Neural progenitor cell (in vitro differentiated cells): ENCODE measurements at regions not wholly inside any gene's neighbourhood (a gene's known extent, or its start where the extent isn't known, plus 50 kb on each side); places are given as distances from the start of the nearest gene placed in this dataset.

Experiments
- DNase-seq: peaks from one replicate; pipeline ENCODE4 v3.0.0-alpha.2; 2016; ENCODE audit warnings: low spot score
- H2AFZ ChIP-seq: fragments of 200-600 bp; sonication (generic); replicated peaks from 2 replicates; pipeline ENCODE4 v1.6.1; 2016; ENCODE audit warnings: antibody characterized with exemption
- H3F3A ChIP-seq: fragments of 200-600 bp; sonication (generic); 2 replicates; pipeline ENCODE4 v1.6.1; 2016; ENCODE audit warnings: antibody characterized with exemption, low read depth
- H3K27ac ChIP-seq: fragments of 200-600 bp; sonication (generic); 2 replicates; pipeline ENCODE4 v1.5.1; 2016; ENCODE audit warnings: mild to moderate bottlenecking
- H3K27me3 ChIP-seq: fragments of 200-600 bp; sonication (generic); 2 replicates; pipeline ENCODE4 v1.6.1; 2016; ENCODE audit warnings: mild to moderate bottlenecking, moderate library complexity
- H3K36me3 ChIP-seq: fragments of 200-600 bp; sonication (generic); 2 replicates; pipeline ENCODE4 v1.5.1; 2016
- H3K4me1 ChIP-seq: fragments of 200-600 bp; sonication (generic); 2 replicates; pipeline ENCODE4 v1.6.1; 2016; ENCODE audit warnings: mixed run types
- H3K4me2 ChIP-seq: fragments of 200-600 bp; sonication (generic); 2 replicates; pipeline ENCODE4 v1.6.1; 2016
- H3K4me3 ChIP-seq: fragments of 200-600 bp; sonication (generic); 2 replicates; pipeline ENCODE4 v1.5.1; 2016
- H3K79me2 ChIP-seq: fragments of 200-600 bp; sonication (generic); 2 replicates; pipeline ENCODE4 v1.6.1; 2016; ENCODE audit warnings: low read depth
- H3K9ac ChIP-seq: fragments of 200-600 bp; sonication (generic); 2 replicates; pipeline ENCODE4 v1.6.1; 2016
- H3K9me3 ChIP-seq: fragments of 200-600 bp; sonication (generic); 2 replicates; pipeline ENCODE4 v1.5.1; 2016; ENCODE audit warnings: low read depth
- H4K20me1 ChIP-seq: fragments of 200-600 bp; sonication (generic); 2 replicates; pipeline ENCODE4 v1.6.1; 2016; ENCODE audit warnings: low read depth
- H3K27ac Mint-ChIP-seq: 3 replicates; pipeline ENCODE4 v1.8.0; 2021; ENCODE audit warnings: mixed read lengths
- H3K27me3 Mint-ChIP-seq: 2 replicates; pipeline ENCODE4 v1.8.0; 2022; ENCODE audit warnings: low read depth, mild to moderate bottlenecking, inconsistent platforms, moderate library complexity, mixed read lengths; ENCODE audit not compliant: insufficient read depth
- H3K36me3 Mint-ChIP-seq: 3 replicates; pipeline ENCODE4 v1.8.0; 2021; ENCODE audit warnings: mixed read lengths
- H3K4me1 Mint-ChIP-seq: 3 replicates; pipeline ENCODE4 v1.8.0; 2021; ENCODE audit warnings: mixed read lengths
- H3K4me3 Mint-ChIP-seq: 3 replicates; pipeline ENCODE4 v1.8.0; 2021; ENCODE audit warnings: mild to moderate bottlenecking, moderate library complexity, mixed read lengths
- H3K9me3 Mint-ChIP-seq: 3 replicates; pipeline ENCODE4 v1.8.0; 2020; ENCODE audit warnings: mixed read lengths
- EZH2 ChIP-seq: fragments of 200-600 bp; sonication (generic); IDR thresholded peaks from 2 replicates; pipeline ENCODE4 v1.6.1; 2017; ENCODE audit warnings: antibody characterized with exemption, mild to moderate bottlenecking, moderate library complexity
- EZH2phosphoT487 ChIP-seq: fragments of 200-600 bp; sonication (generic); IDR thresholded peaks from 2 replicates; pipeline ENCODE4 v1.6.1; 2017; ENCODE audit warnings: antibody characterized with exemption
- TF ChIP-seq, protein P1 (sequence below): fragments of 200-600 bp; sonication (generic); IDR thresholded peaks from 2 replicates; pipeline ENCODE4 v1.5.1; 2017; ENCODE audit warnings: antibody characterized with exemption, mild to moderate bottlenecking

GRCh38 chrX:39930786-39931528 is 166.8 kb downstream of the BCOR start:
- Mint-ChIP-seq H3K27ac (peak overlapping the region; percentile 51), H3K4me3 (no peak overlapping the region), H3K9me3 (no peaks in the 10 kb centered on the region), H3K27me3 (peaks cover 9% of the 10 kb centered on the region), H3K36me3 (no peaks in the 10 kb centered on the region), H3K4me1 (peaks cover 4% of the 10 kb centered on the region)
- H4K20me1 ChIP-seq, result no peaks in the 10 kb centered on the region
- no peak overlapping the region for H3K4me3 ChIP-seq
- H3K79me2 ChIP-seq, result no peaks in the 10 kb centered on the region
- H3K36me3 ChIP-seq, result no peaks in the 10 kb centered on the region
- H3K27me3 ChIP-seq, result no peaks in the 10 kb centered on the region
- H3K9ac ChIP-seq, result no peak overlapping the region
- H3K9me3 ChIP-seq, result no peaks in the 10 kb centered on the region
- peaks cover under 1% of the 10 kb centered on the region for H3K4me1 ChIP-seq
- TF ChIP-seq, protein P1, sequence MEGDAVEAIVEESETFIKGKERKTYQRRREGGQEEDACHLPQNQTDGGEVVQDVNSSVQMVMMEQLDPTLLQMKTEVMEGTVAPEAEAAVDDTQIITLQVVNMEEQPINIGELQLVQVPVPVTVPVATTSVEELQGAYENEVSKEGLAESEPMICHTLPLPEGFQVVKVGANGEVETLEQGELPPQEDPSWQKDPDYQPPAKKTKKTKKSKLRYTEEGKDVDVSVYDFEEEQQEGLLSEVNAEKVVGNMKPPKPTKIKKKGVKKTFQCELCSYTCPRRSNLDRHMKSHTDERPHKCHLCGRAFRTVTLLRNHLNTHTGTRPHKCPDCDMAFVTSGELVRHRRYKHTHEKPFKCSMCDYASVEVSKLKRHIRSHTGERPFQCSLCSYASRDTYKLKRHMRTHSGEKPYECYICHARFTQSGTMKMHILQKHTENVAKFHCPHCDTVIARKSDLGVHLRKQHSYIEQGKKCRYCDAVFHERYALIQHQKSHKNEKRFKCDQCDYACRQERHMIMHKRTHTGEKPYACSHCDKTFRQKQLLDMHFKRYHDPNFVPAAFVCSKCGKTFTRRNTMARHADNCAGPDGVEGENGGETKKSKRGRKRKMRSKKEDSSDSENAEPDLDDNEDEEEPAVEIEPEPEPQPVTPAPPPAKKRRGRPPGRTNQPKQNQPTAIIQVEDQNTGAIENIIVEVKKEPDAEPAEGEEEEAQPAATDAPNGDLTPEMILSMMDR, result no peak
- TF ChIP-seq EZH2 (no peak), EZH2phosphoT487 (no peak)
- H3K4me2 ChIP-seq, result no peak overlapping the region
- H3F3A ChIP-seq, result peaks cover 10% of the 10 kb centered on the region
- H2AFZ ChIP-seq, result no peak overlapping the region
- H3K27ac ChIP-seq, result no peak overlapping the region
- no peak for DNase-seq

DNA sequence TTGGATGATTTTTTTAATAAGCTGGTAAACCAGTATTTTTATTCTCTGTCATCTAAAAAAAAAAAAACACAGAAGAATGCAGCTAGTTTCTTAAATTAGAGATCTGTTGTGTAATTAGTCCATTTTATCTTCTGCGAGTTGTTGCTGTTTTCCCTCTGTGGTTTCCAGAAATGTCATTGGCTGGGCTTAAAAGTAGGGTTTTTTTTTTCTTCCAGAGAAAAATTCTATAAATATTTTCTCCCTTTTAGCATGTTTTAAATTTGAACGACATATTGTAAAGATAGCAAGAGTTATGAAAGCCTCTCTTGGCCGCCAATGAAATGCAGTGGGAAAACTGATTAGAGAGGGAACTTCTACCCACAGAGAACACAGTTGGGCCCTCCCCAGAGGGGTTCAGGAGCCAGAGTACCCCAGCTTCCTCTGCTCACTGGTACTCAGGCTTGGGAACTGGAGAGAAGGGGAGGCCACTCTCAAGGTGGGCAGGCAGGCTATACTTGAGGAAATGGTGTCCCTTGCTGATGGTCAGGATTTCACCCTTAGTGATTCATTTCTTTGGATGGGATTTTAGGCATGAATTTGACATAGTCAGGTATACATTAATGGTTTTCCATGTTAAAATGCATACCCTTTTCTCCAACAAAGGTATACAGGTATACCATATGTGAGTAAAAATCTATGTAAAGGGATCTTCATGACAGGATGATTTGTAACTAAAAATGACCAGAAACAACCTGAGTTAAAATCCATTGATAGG is 166.1 kb downstream of the BCOR start:
- H3K36me3 Mint-ChIP-seq, result no peaks in the 10 kb centered on the region
- H3K9ac ChIP-seq, result no peak overlapping the region
- peaks cover 11% of the 10 kb centered on the region for H3K27me3 Mint-ChIP-seq
- peaks cover 6% of the 10 kb centered on the region for H3K4me1 ChIP-seq
- no peak for DNase-seq
- H3K27ac Mint-ChIP-seq, result no peak overlapping the region
- H3K79me2 ChIP-seq, result no peaks in the 10 kb centered on the region
- peaks cover 10% of the 10 kb centered on the region for H3F3A ChIP-seq
- no peak overlapping the region for H3K4me3 Mint-ChIP-seq
- peaks cover 2% of the 10 kb centered on the region for H3K9me3 Mint-ChIP-seq
- H3K36me3 ChIP-seq, result no peaks in the 10 kb centered on the region
- H2AFZ ChIP-seq, result no peak overlapping the region
- no peak overlapping the region for H3K4me2 ChIP-seq
- H3K27me3 ChIP-seq, result no peaks in the 10 kb centered on the region
- H3K27ac ChIP-seq, result no peak overlapping the region
- H3K4me3 ChIP-seq, result no peak overlapping the region
- no peaks in the 10 kb centered on the region for H3K9me3 ChIP-seq
- H3K4me1 Mint-ChIP-seq, result peaks cover 4% of the 10 kb centered on the region
- no peaks in the 10 kb centered on the region for H4K20me1 ChIP-seq
- no peak for TF ChIP-seq EZH2
- TF ChIP-seq, protein P1, result no peak
- TF ChIP-seq EZH2phosphoT487, result no peak

DNA sequence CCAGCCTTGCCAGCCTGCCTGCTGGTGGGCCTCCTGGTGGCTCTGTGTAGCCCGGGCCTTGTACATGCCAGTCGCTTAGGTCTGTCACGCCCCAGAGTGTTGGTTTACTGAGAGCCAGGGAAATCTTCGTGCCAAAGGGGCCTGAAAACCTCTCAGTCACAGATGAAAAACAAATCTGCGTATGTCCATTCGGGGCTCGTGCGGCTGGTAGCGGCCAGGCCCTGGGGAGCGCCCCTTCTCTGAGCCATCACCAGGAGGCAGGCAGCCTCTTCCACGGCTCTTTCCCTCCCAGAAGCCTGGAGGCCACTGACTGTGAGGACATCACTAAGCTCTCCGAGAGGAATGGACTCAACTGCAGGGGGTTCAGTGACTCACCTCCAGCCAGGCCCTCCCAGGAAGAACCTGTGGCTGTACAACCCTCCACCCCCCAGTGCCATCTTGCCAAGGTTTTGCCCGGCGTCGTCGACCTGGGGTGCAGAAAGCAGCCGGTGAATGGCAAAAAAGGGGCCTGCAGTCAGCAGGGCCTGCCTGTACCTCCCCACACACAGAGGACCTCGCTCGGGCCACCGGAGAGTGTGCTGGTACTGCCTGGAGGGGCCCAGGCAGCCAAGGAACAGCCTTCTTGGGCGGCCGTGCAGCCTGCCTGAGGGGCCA is 162.2 kb downstream of the BCOR start:
- H3K4me1 ChIP-seq, result peaks cover 9% of the 10 kb centered on the region
- H3K4me1 Mint-ChIP-seq, result no peaks in the 10 kb centered on the region
- no peaks in the 10 kb centered on the region for H3K9me3 ChIP-seq
- H3F3A ChIP-seq, result peaks cover 10% of the 10 kb centered on the region
- peak overlapping the region; percentile 46 for H2AFZ ChIP-seq
- H3K36me3 ChIP-seq, result no peaks in the 10 kb centered on the region
- H3K27ac ChIP-seq, result no peak overlapping the region
- H3K27me3 ChIP-seq, result no peaks in the 10 kb centered on the region
- no peaks in the 10 kb centered on the region for H3K79me2 ChIP-seq
- H3K9me3 Mint-ChIP-seq, result peaks cover 2% of the 10 kb centered on the region
- peak; percentile 38 for DNase-seq
- no peak overlapping the region for H3K27ac Mint-ChIP-seq
- TF ChIP-seq EZH2phosphoT487, result no peak
- TF ChIP-seq, protein P1, result no peak
- TF ChIP-seq EZH2, result no peak
- no peak overlapping the region for H3K4me2 ChIP-seq
- H3K4me3 Mint-ChIP-seq, result no peak overlapping the region
- H4K20me1 ChIP-seq, result no peaks in the 10 kb centered on the region
- peaks cover 8% of the 10 kb centered on the region for H3K27me3 Mint-ChIP-seq
- H3K4me3 ChIP-seq, result no peak overlapping the region
- no peaks in the 10 kb centered on the region for H3K36me3 Mint-ChIP-seq
- H3K9ac ChIP-seq, result no peak overlapping the region
